ENCODE measurements at regions not wholly inside any gene's neighbourhood (a gene's known extent, or its start where the extent isn't known, plus 50 kb on each side); places are given as distances from the start of the nearest gene placed in this dataset.
"Not testable (repeated sequence)": the region's sequence is repeated elsewhere in the genome, so short reads cannot be mapped to it uniquely, and the experiment has no call there.

DNA sequence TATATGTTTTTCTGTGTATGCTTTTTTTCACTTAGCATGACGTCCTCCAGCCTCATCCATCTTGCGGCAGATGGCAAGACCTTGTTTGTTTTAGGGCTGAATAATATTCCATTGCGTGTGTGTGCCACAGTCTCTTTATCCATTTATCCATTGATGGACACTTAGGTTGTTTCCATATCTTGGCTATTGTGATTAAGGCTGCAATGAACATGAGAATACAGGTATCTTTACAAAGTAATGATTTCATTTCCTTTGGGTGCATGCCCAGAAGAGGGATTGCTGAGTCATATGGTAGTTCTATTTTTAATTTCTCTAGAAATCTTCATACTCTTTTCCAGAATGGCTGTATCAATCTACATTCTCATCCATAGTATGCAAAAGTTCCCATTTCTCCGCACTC is 85.3 kb upstream of the ADCY2 start:
- DNase-seq, result not testable (repeated sequence)

- DNase-seq, result no peak
Measured at GRCh38 chr5:7315118-7315517, 80.8 kb upstream of the ADCY2 start.

- DNase-seq, result no peak
Measured at GRCh38 chr5:7317751-7318150, 78.2 kb upstream of the ADCY2 start.

DNA sequence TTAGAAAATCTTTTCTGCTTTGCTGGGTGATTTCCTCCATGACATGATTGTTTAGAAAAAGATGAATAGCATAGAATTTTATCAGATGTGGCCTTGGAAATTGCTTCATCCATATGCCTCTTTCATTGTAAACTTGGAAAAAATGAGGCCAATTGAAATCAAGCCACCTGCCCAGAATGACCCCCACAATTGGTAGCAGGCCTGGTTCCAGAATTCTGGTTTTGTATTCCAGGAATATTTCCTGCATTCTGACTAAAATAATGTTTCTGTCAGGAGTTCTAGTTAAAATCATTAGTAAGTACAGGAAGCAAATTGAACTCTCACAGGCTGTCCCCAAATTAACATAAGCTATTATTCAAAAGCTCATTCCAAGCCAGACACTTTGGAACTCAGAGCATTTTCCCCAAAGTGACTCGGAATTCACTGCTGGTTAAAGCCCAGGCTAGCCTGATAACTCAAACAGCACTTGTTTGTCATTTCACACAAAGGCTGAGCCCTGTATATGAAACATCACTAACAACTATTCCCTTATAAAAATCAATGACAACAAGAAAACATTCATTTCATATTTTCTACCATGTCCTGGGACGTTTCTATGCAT is 75.1 kb upstream of the ADCY2 start:
- DNase-seq, result no peak

- no peak for DNase-seq
Measured at GRCh38 chr5:7321724-7322123, 74.2 kb upstream of the ADCY2 start.

DNA sequence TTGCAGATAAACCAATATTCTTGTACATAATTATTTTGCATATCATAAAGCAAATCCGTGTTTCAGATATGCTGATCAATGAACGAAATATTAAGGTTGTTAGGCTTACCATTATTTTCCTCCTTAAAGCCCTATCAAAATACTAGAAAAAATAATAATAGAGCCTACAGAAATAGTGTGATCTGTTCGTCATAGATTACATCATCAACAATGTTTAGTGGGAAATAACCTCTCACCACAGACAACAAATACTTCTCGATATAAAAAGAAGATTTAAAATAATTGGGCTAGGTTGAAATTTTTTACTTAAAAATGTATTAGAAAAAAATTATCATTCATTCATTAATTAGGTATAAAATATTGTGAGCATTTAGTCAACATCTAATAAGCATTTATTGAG is 71.0 kb upstream of the ADCY2 start:
- DNase-seq, result no peak

DNA sequence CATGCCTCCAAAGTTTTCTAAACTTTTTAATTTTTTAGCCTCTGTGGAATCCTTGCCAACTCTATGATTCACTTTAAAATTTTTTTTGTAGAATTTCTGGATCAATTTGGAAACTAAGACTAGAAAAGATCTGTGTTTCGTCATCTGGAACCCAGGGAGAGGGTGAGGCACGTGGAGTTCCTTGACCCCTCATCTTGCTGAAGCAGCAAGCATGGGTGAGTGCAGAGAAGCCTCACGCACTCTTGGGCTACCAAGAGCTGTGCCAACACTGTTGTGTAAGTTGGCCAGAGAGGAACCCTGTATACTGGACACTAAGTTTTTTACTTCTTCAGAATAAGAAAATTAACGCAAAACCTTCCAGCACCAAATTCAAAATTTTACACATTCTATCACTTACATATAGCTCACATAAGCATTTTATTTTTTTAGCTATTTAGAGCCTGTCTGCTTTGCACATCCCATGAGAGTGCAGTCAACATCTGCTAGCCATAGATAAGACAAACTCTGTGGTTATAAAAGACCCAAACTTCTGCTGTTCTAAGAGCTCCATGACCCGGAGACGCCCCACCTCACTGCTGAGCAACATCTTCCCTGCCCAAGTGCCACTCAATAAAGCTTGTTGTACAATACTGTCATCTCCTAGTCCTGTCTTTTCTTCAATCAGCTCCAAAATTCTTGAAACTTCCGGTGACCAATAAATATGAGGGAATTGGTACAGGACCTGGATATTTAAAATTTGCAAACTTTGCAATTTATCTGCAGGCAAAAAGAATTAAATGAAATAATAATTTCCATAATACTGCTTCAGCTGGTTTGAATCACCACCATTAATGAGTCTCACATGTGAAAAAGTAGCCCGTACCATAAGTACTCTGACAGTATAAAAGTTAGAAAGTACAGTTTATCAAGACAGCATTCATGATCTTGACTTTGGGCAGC is 69.7 kb upstream of the ADCY2 start:
- DNase-seq, result no peak

- DNase-seq, result no peak
Measured at GRCh38 chr5:7329141-7329540, 66.8 kb upstream of the ADCY2 start.

- DNase-seq, result no peak
Measured at GRCh38 chr5:7329712-7330111, 66.2 kb upstream of the ADCY2 start.

DNA sequence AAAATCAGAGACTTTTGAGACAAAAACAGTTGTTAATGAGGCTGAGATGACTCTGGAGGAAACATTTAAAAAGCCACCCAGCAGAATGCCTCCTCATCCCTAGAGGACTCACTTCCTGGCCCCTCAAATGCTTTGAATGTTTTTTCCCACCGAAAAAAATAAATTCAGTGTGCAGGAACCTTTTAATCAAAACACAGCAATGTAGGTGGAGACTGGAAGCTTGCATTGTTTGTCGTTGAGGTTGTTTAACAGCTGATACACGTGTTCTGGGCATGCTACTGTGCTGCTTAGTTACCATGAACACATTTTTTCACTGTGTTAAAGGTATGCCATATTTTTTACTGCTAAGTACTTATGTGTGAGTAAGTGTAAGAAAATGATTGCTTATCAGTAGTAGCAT is 65.7 kb upstream of the ADCY2 start:
- DNase-seq, result no peak

GRCh38 chr5:7331131-7331530 is 64.8 kb upstream of the ADCY2 start:
- DNase-seq, result no peak

All from hippocampal formation (tissue), 2 donors.